ENCODE measurements at regions not wholly inside any gene's neighbourhood (a gene's known extent, or its start where the extent isn't known, plus 50 kb on each side); places are given as distances from the start of the nearest gene placed in this dataset.
"Not testable (repeated sequence)": the region's sequence is repeated elsewhere in the genome, so short reads cannot be mapped to it uniquely, and the experiment has no call there.

- no peak for DNase-seq
Observed at GRCh38 chr9:13001989-13002580, 227.3 kb downstream of the LURAP1L start.

GRCh38 chr9:13002740-13003139 is 227.9 kb downstream of the LURAP1L start:
- DNase-seq = no peak

GRCh38 chr9:13009871-13010270 is 235.1 kb downstream of the LURAP1L start:
- DNase-seq = no peak

DNA sequence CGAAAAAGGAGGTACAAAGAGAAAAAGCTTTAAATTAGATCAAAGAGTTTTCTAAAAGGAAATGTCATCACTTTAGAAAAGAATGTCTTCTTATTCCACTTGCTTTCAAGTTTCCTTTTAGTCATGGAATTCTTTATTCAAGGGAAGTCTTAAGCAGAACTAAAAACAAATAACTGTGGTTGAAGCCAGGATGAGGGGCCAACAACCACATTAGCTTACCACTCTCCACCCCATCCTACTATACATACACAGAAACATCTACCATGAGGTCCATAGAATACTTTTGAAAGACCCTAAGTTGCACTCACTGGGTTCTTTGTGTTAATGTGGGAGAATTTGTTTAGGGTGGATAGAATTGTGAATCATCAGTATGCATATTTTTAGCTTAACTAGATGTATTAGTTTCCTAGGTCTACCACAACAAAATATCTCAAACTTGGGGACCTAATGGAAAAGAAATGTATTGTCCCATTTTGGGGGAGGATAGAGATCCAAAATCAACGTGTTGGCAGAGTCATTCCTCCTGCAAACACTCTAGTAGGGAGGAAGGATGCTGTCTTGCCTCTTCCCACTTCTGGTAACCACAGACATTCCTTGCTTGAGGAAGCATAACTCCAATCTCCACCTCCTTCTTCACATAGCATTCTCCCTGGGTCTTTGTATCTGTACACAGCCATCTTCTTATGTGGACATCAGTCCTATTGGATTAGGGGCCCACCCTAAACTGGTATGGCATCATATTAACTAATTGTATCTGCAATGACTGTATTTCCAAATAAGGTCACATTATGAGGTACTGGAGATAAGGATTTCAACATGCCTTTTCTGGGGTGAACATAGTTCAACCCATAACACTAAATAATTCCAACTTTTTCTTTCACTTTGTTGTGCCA is 239.4 kb downstream of the LURAP1L start:
- DNase-seq = no peak

- no peak for DNase-seq
Observed at GRCh38 chr9:13017260-13017659, 242.4 kb downstream of the LURAP1L start.

DNA sequence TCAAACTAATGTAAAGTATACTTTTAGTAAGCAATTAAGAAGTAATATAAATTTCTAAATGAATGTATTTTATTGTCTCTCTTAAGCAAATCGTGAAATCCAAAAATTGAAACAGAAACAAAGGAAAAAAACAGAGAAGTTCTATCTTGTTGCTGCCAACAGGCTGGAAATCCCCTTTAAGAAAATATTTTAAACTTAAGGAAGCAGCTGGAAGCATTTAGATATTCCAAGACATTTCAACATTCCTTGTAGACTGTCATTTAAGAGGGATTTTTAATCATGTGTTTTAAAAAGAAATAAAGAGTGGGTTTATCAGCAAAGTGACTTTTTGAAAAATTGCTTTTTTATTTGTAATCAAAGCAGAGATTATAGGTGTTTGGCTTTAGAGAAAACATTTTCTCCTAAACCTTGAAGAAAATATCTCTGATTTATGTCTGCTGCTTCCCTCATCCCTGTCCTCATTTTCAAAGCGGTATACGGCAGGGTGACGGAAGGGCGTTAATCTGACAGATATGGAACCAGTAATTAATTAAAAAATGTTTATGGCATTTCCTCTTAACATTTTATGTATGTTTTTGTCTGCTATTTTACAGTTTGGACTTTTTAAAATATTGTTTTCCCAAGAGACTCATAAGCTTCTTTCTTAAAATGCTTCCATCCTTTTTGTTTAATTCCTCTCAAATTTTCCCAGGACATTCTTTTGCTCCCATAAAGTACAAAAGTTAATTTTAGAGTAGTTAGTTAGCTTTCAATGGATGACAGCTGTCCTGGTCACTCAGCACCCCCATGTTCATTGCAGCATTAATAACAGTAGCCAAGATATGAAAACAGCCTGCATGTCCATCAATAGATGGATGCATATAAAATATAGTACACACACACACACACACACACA is 245.6 kb downstream of the LURAP1L start:
- DNase-seq = no peak

DNA sequence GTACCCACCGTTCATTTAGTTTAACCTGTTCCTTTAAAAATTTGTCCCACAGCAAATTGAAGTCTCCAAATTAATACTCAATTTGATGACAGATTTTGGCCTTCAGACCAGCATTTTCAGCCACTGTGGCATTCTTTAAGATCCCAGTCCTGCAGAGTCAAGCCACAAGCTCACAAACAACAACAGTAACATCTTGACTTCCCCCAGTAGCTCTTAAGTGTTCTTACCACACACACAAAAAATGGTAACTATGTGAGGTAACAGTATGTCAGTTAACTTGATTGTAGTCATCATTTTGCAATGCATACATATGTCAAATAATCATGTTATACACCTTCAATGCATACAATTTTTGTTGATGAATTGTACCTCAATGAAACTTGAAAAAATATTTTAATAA is 247.9 kb downstream of the LURAP1L start:
- no peak for DNase-seq

GRCh38 chr9:13023498-13023897 is 248.7 kb downstream of the LURAP1L start:
- DNase-seq = no peak

GRCh38 chr9:13026956-13027355 is 252.1 kb downstream of the LURAP1L start:
- DNase-seq = no peak

GRCh38 chr9:13027879-13028278 is 251.6 kb downstream of the MPDZ start:
- no peak for DNase-seq

DNA sequence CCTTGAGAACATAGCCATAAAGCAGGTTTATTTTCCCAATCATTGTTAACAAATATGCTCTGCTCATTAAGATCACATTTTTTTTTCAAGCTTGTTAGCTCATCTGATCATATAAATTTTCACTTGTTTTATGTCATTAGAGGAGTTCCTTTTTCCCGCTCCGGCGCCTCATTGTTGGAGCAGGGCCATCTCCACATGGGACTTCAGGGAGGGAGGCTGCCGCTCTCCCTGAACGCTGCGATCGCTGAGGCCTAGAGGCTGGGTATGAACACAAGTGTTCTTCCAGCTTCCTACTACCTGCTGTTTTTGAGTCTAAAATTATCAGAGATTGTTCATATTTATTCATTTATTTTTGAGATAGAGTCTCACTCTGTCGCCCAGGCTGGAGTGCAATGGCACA is 246.9 kb downstream of the MPDZ start:
- no peak for DNase-seq

DNA sequence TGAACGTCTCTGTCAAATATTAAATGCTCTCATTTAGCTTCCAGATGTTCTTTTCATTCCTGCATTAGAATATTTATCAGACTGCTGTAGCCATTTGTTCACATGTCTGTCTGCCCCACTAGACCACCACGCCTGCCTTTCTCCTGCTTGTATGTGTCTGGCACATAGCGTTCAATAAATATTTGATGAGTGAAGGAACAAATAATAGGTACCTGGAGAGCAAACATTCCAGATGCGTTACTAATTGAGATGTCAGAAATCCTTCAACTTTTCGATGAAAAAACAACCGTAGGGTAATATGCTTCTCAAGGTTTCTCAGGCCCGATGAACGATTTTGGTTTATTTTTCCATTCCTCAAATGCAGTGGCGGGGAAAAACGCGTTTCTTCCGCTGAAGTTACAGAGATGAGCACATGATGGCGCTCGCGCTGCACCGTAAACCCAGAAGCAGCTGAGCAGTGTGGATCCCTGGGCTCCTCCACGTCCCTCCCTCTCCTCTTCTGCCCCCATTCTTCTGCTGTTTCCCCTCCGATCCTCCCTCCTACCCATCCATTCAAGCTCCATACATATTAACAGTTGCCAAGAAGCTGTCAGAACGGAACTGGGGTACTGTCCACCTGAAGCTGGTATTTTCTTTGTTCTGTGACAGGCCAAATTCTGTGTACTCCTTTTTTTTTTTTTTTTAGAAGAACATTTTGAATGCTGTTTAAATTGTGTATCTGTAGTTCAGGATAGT is 245.4 kb downstream of the MPDZ start:
- DNase-seq = peak; percentile 31 to 72

- no peak for DNase-seq
Observed at GRCh38 chr9:13034694-13035002, 244.8 kb downstream of the MPDZ start.

DNA sequence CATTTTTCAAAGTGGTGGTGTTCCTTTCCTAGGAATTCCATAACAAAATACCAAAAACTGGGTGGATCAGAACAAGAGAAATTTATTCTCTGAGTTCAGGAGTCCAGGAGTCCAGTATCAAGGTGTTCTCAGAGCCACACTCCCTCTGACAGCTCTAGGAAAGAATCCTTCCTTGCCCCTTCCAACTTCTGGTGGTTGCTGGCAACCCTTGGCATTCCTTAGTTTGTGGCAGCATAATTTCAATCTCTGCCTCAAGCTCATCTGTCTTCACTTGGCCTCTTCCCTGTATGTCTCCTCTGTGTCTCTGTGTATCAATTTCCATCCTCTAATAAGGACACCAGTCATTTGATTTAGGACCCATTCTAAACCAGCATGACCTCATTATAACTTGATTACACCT is 243.7 kb downstream of the MPDZ start:
- no peak for DNase-seq

DNA sequence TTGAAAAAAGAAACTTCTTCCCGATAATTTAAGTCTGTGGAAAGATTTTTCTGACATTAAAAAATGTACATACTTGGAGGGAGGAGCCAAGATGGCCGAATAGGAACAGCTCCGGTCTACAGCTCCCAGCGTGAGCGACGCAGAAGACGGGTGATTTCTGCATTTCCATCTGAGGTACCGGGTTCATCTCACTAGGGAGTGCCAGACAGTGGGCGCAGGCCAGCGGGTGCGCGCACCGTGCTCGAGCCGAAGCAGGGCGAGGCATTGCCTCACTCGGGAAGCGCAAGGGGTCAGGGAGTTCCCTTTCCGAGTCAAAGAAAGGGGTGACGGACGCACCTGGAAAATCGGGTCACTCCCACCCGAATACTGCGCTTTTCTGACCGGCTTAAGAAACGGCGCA is 241.7 kb downstream of the MPDZ start:
- DNase-seq = not testable (repeated sequence)

DNA sequence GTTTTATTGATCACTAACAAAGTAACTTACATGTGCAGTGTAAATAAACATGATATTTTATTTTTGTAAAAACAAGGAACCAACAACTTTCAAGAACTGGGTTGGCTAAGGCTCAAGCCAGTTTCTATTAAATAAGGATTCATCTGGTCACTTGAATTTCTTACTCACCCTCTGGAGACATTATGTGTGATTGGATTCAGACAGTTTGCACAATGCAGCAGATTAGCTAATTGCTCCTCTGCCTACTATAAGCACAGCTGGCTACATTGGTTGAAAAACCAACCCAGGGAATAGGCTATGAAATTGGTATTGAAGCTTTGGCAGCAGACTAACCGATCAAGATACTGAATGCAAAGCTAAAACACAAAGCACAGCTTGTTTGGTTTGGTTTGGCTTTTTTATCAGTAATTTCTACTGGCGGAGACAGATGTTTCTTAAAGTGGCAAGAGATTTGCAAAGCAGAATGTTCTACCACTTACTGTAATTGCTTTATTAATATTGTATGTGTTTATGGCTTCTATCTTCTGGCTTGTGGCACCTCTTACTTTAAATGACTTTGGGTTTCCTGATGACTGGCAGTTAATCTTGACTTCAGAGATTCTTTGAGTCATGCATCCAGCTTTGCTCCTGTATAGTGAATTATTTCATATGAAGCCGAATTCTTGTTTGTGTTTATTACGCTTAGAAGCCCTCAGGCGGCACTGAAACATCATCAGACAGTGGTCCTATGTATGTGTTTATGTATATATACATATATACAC is 231.5 kb downstream of the MPDZ start:
- no peak for DNase-seq

GRCh38 chr9:13049223-13049622 is 230.3 kb downstream of the MPDZ start:
- DNase-seq = no peak

GRCh38 chr9:13053504-13053903 is 226.0 kb downstream of the MPDZ start:
- no peak for DNase-seq

GRCh38 chr9:13054389-13054788 is 225.1 kb downstream of the MPDZ start:
- no peak for DNase-seq
